CD4-positive, alpha-beta T cell (primary cell): ENCODE measurements at regions not wholly inside any gene's neighbourhood (a gene's known extent, or its start where the extent isn't known, plus 50 kb on each side); places are given as distances from the start of the nearest gene placed in this dataset.

Source experiments
- ATAC-seq: fragments of 200-7000 bp; cut with Tn5 transposase; one replicate; pipeline ENCODE4 v1.10.0; 2022; ENCODE audit warnings: mild to moderate bottlenecking; ENCODE audit not compliant: poor library complexity
- CTCF ChIA-PET: fragments of 350-600 bp; sonication (Branson Sonifier 250); formaldehyde crosslinking; loops from one replicate; lab custom pipeline; 2021; ENCODE audit warnings: antibody characterized with exemption, inconsistent platforms; lab: Charles Lee
- POLR2A ChIA-PET: fragments of 350-600 bp; sonication (Branson Sonifier 250); formaldehyde crosslinking; loops from one replicate; lab custom pipeline; 2021; ENCODE audit warnings: antibody characterized with exemption, inconsistent platforms; lab: Charles Lee
- DNase-seq, 14 experiments: peaks; one replicate each; pipeline ENCODE4 v3.0.0-alpha.2; 2013 to 2020; ENCODE audit warnings: mixed read lengths in 2 of 14
- H3K27ac ChIP-seq, 2 donors: one replicate each; pipeline versions ENCODE4 v1.5.1 to v1.7.0; 2013; ENCODE audit warnings: low read length in 2 of 2, low read depth in 1 of 2, mild to moderate bottlenecking in 1 of 2
- H3K27me3 ChIP-seq, 2 experiments: 1 replicate in 1 of 2; 2 replicates in 1 of 2; pipeline versions ENCODE4 v1.6.1 to v1.7.0; 2013; ENCODE audit warnings: low read length in 2 of 2, control low read depth in 1 of 2, mild to moderate bottlenecking in 1 of 2, moderate library complexity in 1 of 2; ENCODE audit not compliant: insufficient read depth in 2 of 2, control insufficient read depth in 1 of 2
- H3K36me3 ChIP-seq: one replicate; pipeline ENCODE4 v1.6.1; 2013; ENCODE audit warnings: low read length, control low read depth; ENCODE audit not compliant: insufficient read depth
- H3K4me1 ChIP-seq: one replicate; pipeline ENCODE4 v1.6.1; 2013; ENCODE audit warnings: low read length, control low read depth; ENCODE audit not compliant: insufficient read depth
- H3K4me3 ChIP-seq: one replicate; pipeline ENCODE4 v1.5.1; 2013; ENCODE audit warnings: mild to moderate bottlenecking, low read length, moderate library complexity
- H3K9me3 ChIP-seq, 2 experiments: 1 replicate in 1 of 2; 2 replicates in 1 of 2; pipeline versions ENCODE4 v1.6.1 to v1.7.0; 2013; ENCODE audit warnings: low read length in 2 of 2, mild to moderate bottlenecking in 2 of 2, control low read depth in 1 of 2, moderate library complexity in 1 of 2; ENCODE audit not compliant: control insufficient read depth in 1 of 2, insufficient read depth in 1 of 2
- H3K27ac Mint-ChIP-seq: one replicate; pipeline ENCODE4 v1.8.0; 2020; ENCODE audit warnings: mixed read lengths
- H3K27me3 Mint-ChIP-seq: one replicate; pipeline ENCODE4 v1.8.0; 2021; ENCODE audit warnings: mixed read lengths
- H3K36me3 Mint-ChIP-seq: one replicate; pipeline ENCODE4 v1.8.0; 2021; ENCODE audit warnings: low read depth, mixed read lengths
- H3K4me1 Mint-ChIP-seq: one replicate; pipeline ENCODE4 v1.8.0; 2021; ENCODE audit warnings: low read depth, mixed read lengths
- H3K4me3 Mint-ChIP-seq: one replicate; pipeline ENCODE4 v1.8.0; 2020; ENCODE audit warnings: mild to moderate bottlenecking, mixed read lengths
- H3K9me3 Mint-ChIP-seq: one replicate; pipeline ENCODE4 v1.8.0; 2020; ENCODE audit warnings: mixed read lengths
- CTCF ChIP-seq: fragments of 200-600 bp; IDR thresholded peaks from one replicate; pipeline ENCODE4 v1.8.0; 2022; ENCODE audit warnings: antibody characterized with exemption, mild to moderate bottlenecking
- intact Hi-C, 2 experiments: fragments of 100-400 bp; cut with DNase I in 1 of 2; cut with micrococcal nuclease in 1 of 2; formaldehyde crosslinking; loops; one replicate each; pipeline versions ENCODE4 v1.15.1 to v1.9.0; 2023 to 2025; cut with DNase I, micrococcal nuclease

DNA sequence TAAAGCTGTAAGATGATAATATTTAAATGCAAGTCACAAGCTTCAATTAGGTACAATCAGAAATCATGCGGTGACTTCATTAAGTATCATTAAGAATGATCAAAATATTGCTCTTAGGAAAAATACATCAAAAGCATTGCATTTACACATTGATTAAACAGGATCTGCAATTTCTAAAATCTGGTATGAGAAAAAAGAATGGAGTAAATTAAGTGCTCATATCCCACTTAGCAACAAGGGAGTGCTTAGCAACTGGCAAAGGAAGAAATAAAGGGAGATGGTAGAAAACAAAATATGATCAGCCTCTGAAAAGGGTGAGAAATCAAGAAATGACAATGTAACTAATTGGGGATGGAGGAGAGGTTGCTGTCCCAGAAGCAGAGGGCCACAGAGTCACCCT lies 1918.2 kb upstream of the PIK3C3 start:
- Mint-ChIP-seq H3K27ac (no peak overlapping the region), H3K27me3 (no peaks in the 10 kb centered on the region), H3K36me3 (no peaks in the 10 kb centered on the region), H3K9me3 (peaks cover 15% of the 10 kb centered on the region), H3K4me1 (no peaks in the 10 kb centered on the region), H3K4me3 (no peak overlapping the region)
- ChIA-PET CTCF (no interaction called here), POLR2A (no interaction called here)
- Histone ChIP-seq H3K4me3 (no peak overlapping the region), H3K27ac (no peak overlapping the region), H3K9me3 (no peaks in the 10 kb centered on the region), H3K36me3 (no peaks in the 10 kb centered on the region), H3K4me1 (no peaks in the 10 kb centered on the region), H3K27me3 (no peaks in the 10 kb centered on the region)
- no peak for TF ChIP-seq CTCF
- ATAC-seq (no peak), DNase-seq (no peak)
- intact Hi-C loops = no loop called here

DNA sequence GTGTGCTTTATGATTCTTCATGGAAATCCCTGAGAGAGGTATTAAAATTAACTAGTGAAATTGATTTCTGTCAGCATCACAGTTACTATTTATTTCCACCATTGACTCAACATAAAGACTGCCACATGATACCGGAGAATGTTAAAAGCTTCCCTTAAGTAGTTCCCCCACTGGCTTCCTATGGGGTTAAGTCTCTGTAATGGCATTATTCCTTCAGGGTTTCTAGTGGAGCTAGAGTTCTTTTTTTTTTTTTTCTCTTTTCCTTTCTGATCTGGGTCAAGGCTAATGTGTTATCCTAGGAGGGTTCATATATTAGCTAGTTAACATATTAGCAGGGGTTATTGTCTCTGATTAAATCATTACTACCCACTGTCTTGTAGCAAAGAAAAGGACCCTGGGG lies 1919.1 kb upstream of the PIK3C3 start:
- H3K27ac Mint-ChIP-seq = no peak overlapping the region
- ATAC-seq (no peak), DNase-seq (no peak)
- intact Hi-C loops = no loop called here
- Histone ChIP-seq H3K27me3 (no peaks in the 10 kb centered on the region), H3K9me3 (no peaks in the 10 kb centered on the region), H3K36me3 (no peaks in the 10 kb centered on the region), H3K27ac (no peak overlapping the region), H3K4me1 (no peaks in the 10 kb centered on the region), H3K4me3 (no peak overlapping the region)
- no peak for TF ChIP-seq CTCF
- H3K36me3 Mint-ChIP-seq = no peaks in the 10 kb centered on the region
- POLR2A ChIA-PET = no interaction called here
- H3K4me1 Mint-ChIP-seq = no peaks in the 10 kb centered on the region
- no peak overlapping the region for H3K4me3 Mint-ChIP-seq
- peaks cover 15% of the 10 kb centered on the region for H3K9me3 Mint-ChIP-seq
- CTCF ChIA-PET = no interaction called here
- no peaks in the 10 kb centered on the region for H3K27me3 Mint-ChIP-seq

- TF ChIP-seq CTCF = no peak
- DNase-seq (no peak), ATAC-seq (no peak)
- ChIA-PET POLR2A (no interaction called here), CTCF (no interaction called here)
- Mint-ChIP-seq H3K4me3 (no peak overlapping the region), H3K27ac (no peak overlapping the region), H3K9me3 (peaks cover 7% of the 10 kb centered on the region), H3K4me1 (no peaks in the 10 kb centered on the region), H3K36me3 (no peaks in the 10 kb centered on the region), H3K27me3 (no peaks in the 10 kb centered on the region)
- intact Hi-C loops = no loop called here
- Histone ChIP-seq H3K27me3 (no peaks in the 10 kb centered on the region), H3K9me3 (peaks cover 0 to 6% of the 10 kb centered on the region in 2 experiments), H3K4me3 (no peak overlapping the region), H3K27ac (no peak overlapping the region), H3K36me3 (no peaks in the 10 kb centered on the region), H3K4me1 (no peaks in the 10 kb centered on the region)
Observed at GRCh38 chr18:40032076-40032475, 1923.0 kb upstream of the PIK3C3 start.
